GM12872 (cell line): ENCODE measurements at regions not wholly inside any gene's neighbourhood (a gene's known extent, or its start where the extent isn't known, plus 50 kb on each side); places are given as distances from the start of the nearest gene placed in this dataset.

ENCODE experiments used
- TF ChIP-seq, protein P1 (sequence below): IDR thresholded peaks from 3 replicates; pipeline ENCODE4 v1.5.1; 2011; ENCODE audit warnings: low read depth, mild to moderate bottlenecking, low read length, moderate library complexity; ENCODE audit not compliant: insufficient read depth

DNA sequence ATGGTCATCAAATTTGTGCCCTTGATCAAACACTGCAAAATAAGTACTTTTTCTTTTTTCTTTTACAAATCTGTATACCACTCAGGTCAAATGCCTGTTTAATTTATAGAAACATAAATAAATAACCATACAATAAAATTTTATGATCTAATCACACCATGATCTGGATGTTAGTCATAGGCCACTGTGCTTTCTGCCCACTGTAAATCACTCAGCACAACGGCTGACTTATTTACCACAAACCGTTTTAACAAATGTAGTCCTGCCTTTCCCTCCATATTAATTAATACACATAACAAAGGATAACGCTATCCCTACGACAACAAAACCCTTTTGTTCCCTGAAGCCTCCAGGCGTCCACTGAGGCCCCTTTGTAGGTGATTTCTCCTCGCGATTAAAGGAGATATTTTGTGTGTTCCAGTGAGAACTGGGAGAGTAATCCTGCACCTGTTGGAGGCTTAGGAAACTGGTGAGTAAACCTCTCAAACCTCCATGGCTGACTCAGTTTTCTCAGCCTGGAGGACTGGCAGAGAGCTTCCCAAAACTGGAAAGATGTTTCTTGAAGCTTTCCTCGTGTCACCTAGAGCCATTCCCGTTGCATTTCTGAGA is 477.1 kb upstream of the SGCG start:
- TF ChIP-seq, protein P1, sequence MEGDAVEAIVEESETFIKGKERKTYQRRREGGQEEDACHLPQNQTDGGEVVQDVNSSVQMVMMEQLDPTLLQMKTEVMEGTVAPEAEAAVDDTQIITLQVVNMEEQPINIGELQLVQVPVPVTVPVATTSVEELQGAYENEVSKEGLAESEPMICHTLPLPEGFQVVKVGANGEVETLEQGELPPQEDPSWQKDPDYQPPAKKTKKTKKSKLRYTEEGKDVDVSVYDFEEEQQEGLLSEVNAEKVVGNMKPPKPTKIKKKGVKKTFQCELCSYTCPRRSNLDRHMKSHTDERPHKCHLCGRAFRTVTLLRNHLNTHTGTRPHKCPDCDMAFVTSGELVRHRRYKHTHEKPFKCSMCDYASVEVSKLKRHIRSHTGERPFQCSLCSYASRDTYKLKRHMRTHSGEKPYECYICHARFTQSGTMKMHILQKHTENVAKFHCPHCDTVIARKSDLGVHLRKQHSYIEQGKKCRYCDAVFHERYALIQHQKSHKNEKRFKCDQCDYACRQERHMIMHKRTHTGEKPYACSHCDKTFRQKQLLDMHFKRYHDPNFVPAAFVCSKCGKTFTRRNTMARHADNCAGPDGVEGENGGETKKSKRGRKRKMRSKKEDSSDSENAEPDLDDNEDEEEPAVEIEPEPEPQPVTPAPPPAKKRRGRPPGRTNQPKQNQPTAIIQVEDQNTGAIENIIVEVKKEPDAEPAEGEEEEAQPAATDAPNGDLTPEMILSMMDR, result no peak

DNA sequence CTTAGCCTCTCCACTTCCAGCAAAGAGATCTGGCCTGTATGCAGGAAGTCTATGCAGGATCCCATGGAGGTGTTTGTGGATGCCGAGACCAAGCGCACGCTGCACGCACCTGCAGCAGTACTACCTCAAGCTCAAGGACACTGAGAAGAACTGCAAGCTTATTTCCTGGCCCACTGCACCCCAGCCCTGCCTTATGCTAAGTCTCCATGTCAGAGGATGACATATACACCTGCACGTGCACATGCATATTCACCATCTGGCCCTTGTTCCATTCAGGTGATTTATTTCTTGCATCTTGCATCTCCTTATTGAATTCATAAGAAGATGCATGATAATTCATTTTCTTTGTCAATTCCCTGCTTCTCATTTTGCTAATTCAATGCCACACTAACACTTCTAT is 472.8 kb upstream of the SGCG start:
- TF ChIP-seq, protein P1, result no peak

DNA sequence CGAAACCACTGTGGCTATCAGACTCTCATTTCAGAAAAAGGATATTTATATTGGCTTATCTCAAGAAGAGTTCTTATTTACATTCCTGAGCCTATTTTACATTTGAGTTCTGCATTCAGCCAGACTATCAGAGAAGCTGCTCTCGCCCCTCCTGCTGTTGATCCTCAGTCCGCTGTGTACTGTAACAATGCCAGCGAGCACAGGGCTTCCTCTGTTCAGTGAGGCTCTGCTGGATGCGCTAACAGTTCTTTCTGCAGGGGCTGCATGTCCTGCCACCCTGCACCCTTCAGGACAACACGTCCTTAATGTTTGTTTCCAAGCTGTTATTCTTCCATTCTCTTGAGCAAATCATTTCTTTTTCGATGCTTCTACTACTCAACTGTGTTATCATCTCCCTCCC is 463.7 kb upstream of the SGCG start:
- TF ChIP-seq, protein P1, result no peak

DNA sequence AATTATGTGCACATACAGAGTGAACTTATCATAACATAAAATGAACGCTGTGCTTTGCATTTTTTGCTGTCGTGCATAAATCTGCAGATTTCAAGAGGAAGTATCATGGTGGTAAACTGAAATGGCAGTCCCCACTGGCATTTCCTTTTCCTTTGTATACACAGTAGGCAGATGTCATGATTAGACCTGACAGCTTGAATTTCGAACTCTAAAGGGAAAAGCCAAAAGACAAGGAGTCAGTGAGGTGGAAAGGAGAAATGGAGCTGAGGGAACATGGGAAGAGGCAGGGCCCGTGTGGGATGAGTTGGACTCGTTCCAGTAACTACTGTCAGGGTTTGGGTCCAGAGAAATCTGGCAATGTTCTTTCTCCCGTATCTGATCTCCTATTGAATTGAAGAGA is 454.1 kb upstream of the SGCG start:
- TF ChIP-seq, protein P1, result no peak

DNA sequence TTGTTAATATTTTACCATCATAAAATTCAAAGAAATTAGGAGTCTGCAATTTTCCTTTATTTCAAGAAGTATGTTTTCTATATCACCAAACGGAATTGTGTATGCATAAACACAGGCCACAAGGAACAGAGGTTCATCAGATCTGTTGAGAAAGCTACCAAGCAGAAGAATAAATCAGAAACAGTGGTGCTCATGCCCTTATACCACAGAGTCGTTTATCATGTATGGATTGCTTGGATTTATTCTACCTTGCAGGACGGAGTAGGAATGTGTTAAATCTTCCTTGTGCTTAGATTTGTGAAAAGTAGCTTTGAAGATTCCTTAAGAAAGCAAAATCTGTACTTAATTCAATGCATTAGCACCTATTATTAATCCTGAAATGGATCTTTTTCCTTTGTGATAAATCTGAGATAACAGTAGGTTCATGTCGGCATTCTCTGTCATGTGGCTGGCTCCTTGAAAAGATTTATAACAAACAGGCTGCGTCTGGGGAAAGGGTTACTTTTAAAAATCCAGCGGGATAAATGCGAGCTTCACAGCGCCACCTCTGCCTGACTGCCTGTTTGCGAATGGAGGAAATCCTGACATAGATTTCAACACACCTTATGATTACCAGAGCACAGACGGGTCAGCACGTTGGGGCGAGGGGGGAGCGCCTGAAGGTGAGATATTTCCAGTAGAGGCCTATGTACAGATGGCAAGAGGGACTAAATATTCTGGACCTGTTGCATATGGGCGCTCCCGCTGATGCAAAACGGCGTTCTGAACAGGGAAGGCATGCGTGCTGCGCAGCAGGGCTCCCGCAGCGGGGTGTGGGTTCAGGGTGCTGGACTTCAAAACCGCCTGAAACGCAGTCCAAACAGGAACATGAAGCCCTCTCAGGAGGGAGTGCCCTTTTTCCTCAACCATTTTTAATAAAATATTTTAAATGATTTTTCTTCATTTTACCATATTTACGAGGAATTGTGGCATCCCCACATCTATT is 445.5 kb upstream of the SGCG start:
- TF ChIP-seq, protein P1, result no peak

DNA sequence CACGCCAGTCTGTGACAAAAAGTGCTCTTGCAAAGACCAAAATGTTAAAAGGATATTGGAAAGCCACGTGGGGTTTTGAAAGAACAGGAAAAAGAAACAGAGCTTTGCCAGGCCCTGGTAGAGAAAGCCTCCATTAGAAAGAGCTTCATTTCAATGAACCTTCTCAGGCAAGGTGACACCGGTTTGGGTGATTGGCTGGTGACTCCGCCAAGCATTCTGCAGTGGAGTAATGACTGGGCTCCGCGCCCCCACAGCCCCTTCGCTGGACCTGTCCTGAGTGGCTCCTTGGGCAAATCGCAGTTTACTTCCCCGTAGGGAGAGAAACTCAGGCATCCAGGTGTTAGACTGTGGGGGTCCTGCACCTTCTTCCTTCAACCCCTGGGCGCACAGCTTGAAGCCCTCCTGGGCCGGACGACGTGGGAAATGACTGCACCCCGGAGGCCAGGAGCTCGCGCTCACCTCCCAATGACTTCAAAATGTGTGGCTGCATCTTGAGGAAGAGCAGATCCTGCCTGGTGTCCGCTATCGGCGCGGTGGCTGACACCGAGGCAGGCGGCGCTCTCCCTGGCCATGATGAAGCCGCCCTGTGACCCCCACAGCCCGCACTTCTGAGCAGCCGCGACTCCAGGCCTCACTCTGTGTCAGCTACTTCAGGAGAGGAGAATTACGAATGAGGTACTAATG is 444.6 kb upstream of the SGCG start:
- TF ChIP-seq, protein P1, result no peak

- TF ChIP-seq, protein P1, result no peak
Measured at GRCh38 chr13:22736768-22737092, 444.0 kb upstream of the SGCG start.
